Neural cell (in vitro differentiated cells): ENCODE measurements at regions not wholly inside any gene's neighbourhood (a gene's known extent, or its start where the extent isn't known, plus 50 kb on each side); places are given as distances from the start of the nearest gene placed in this dataset.

Experiments used
- CTCF ChIP-seq: fragments of 450-650 bp; IDR thresholded peaks from 2 replicates; pipeline ENCODE4 v1.5.1; 2014; ENCODE audit warnings: antibody characterized with exemption, mild to moderate bottlenecking, moderate library complexity; ENCODE audit not compliant: poor library complexity, severe bottlenecking
- EP300 ChIP-seq: fragments of 450-650 bp; conservative IDR thresholded peaks from 2 replicates; pipeline ENCODE4 v1.6.1; 2014; ENCODE audit warnings: antibody characterized with exemption, mild to moderate bottlenecking, moderate library complexity; ENCODE audit not compliant: poor library complexity, severe bottlenecking
- EZH2 ChIP-seq: fragments of 200-600, 300-800 bp; shearing (Covaris generic), sonication (generic); IDR thresholded peaks from 2 replicates; pipeline ENCODE4 v1.6.1; 2014; ENCODE audit warnings: antibody characterized with exemption, low read length, borderline replicate concordance, mild to moderate bottlenecking; ENCODE audit not compliant: insufficient read depth, poor library complexity, severe bottlenecking
- MXI1 ChIP-seq: fragments of 450-650 bp; conservative IDR thresholded peaks from 2 replicates; pipeline ENCODE4 v1.6.1; 2014; ENCODE audit warnings: antibody characterized with exemption, mild to moderate bottlenecking; ENCODE audit not compliant: poor library complexity, severe bottlenecking
- POLR2AphosphoS5 ChIP-seq: IDR thresholded peaks from 2 replicates; pipeline ENCODE4 v1.6.1; 2012
- RAD21 ChIP-seq: fragments of 450-650 bp; conservative IDR thresholded peaks from 2 replicates; pipeline ENCODE4 v1.6.1; 2014; ENCODE audit warnings: antibody characterized with exemption, mild to moderate bottlenecking, moderate library complexity
- REST ChIP-seq: IDR thresholded peaks from 2 replicates; pipeline ENCODE4 v1.6.1; 2012; ENCODE audit warnings: borderline replicate concordance
- SMC3 ChIP-seq: fragments of 450-650 bp; conservative IDR thresholded peaks from 2 replicates; pipeline ENCODE4 v1.6.1; 2014; ENCODE audit warnings: antibody characterized with exemption, mild to moderate bottlenecking, moderate library complexity; ENCODE audit not compliant: poor library complexity
- TAF1 ChIP-seq: IDR thresholded peaks from 2 replicates; pipeline ENCODE4 v1.6.1; 2012; ENCODE audit warnings: low read depth

- TF ChIP-seq CTCF (no peak), REST (no peak), EP300 (no peak), POLR2AphosphoS5 (no peak), EZH2 (no peak), SMC3 (no peak), TAF1 (no peak), MXI1 (no peak), RAD21 (no peak)
Observed at GRCh38 chr13:105297839-105298238, 1237.6 kb downstream of the EFNB2 start.
